ENCODE measurements at regions not wholly inside any gene's neighbourhood (a gene's known extent, or its start where the extent isn't known, plus 50 kb on each side); places are given as distances from the start of the nearest gene placed in this dataset.

GRCh38 chr4:23973308-23973855 is 83.5 kb upstream of the PPARGC1A start:
- DNase-seq = no peak
- no peak for TF ChIP-seq POLR2A (IDR thresholded peaks at IDR 0.05)
- TF ChIP-seq, protein P1, sequence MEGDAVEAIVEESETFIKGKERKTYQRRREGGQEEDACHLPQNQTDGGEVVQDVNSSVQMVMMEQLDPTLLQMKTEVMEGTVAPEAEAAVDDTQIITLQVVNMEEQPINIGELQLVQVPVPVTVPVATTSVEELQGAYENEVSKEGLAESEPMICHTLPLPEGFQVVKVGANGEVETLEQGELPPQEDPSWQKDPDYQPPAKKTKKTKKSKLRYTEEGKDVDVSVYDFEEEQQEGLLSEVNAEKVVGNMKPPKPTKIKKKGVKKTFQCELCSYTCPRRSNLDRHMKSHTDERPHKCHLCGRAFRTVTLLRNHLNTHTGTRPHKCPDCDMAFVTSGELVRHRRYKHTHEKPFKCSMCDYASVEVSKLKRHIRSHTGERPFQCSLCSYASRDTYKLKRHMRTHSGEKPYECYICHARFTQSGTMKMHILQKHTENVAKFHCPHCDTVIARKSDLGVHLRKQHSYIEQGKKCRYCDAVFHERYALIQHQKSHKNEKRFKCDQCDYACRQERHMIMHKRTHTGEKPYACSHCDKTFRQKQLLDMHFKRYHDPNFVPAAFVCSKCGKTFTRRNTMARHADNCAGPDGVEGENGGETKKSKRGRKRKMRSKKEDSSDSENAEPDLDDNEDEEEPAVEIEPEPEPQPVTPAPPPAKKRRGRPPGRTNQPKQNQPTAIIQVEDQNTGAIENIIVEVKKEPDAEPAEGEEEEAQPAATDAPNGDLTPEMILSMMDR (IDR thresholded peaks at IDR 0.05) = no peak
- H3K9me3 ChIP-seq = no peaks in the 10 kb centered on the region
- H3K4me3 ChIP-seq = no peak overlapping the region
- no peaks in the 10 kb centered on the region for H3K36me3 ChIP-seq (ENCODE audit: low read depth, missing control alignments)
- WGBS, 2 donors = 82 to 84% methylated on average over 1 of the region's 1 CpG
- H3K27me3 ChIP-seq = no peaks in the 10 kb centered on the region
- H3K27ac ChIP-seq = no peak overlapping the region
- intact Hi-C loops (cut with DNase I; ENCODE audit: low total_unique reads) = no loop called here
- H3K4me1 ChIP-seq = no peaks in the 10 kb centered on the region

- no peaks in the 10 kb centered on the region for H3K27me3 ChIP-seq
- no peaks in the 10 kb centered on the region for H3K9me3 ChIP-seq
- no peak for TF ChIP-seq POLR2A (IDR thresholded peaks at IDR 0.05)
- TF ChIP-seq, protein P1 (IDR thresholded peaks at IDR 0.05) = no peak
- no peaks in the 10 kb centered on the region for H3K4me1 ChIP-seq
- no peak for DNase-seq
- intact Hi-C loops (cut with DNase I; ENCODE audit: low total_unique reads) = no loop called here
- no peaks in the 10 kb centered on the region for H3K36me3 ChIP-seq (ENCODE audit: low read depth, missing control alignments)
- no peak overlapping the region for H3K27ac ChIP-seq
- no peak overlapping the region for H3K4me3 ChIP-seq
- WGBS, 2 donors = 75 to 76% methylated on average over 3 of the region's 3 CpGs
Observed at GRCh38 chr4:23972805-23973204, 83.0 kb upstream of the PPARGC1A start.

- Histone ChIP-seq H3K27me3 (no peaks in the 10 kb centered on the region), H3K36me3 (ENCODE audit: low read depth, missing control alignments) (no peaks in the 10 kb centered on the region), H3K4me3 (no peak overlapping the region), H3K9me3 (no peaks in the 10 kb centered on the region), H3K27ac (no peak overlapping the region), H3K4me1 (no peaks in the 10 kb centered on the region)
- TF ChIP-seq, protein P1 (IDR thresholded peaks at IDR 0.05) = no peak
- TF ChIP-seq POLR2A (IDR thresholded peaks at IDR 0.05) = no peak
- DNase-seq = no peak
- intact Hi-C loops (cut with DNase I; ENCODE audit: low total_unique reads) = no loop called here
- 60 to 64% methylated on average over 2 of the region's 2 CpGs for WGBS, 2 donors
Observed at GRCh38 chr4:23972187-23972586, 82.3 kb upstream of the PPARGC1A start.

DNA sequence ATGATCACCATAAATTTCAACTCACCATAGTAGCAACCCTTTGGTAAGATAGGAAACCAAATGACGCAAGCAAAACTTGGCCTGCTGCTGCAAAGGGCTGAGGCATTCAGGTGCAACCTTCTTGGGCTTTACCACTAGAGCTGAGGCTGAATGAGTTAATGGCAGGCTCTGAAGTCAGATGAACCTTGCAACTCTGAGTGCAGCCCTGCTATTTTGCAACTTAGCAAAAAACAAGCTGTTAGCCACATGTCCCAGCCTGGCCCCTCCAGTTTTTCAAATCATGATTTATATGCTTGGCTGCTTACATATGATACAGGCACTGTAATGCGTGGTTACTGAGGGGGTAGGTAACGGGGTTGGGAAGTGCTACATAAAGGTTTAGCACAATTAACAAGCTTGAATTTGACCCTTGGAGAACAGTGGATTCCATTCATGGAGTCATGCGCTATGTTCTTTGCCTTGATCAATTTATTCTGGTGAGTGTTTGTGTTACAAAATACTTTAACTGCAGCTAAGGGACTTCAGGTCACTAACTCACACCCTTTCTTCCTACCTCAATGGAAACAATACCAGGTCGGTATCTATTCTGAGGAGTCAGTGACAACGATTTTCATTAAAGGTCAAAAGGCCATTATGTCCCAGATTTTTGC is 80.5 kb upstream of the PPARGC1A start:
- Histone ChIP-seq H3K27me3 (no peaks in the 10 kb centered on the region), H3K4me1 (no peaks in the 10 kb centered on the region), H3K27ac (no peak overlapping the region), H3K9me3 (no peaks in the 10 kb centered on the region), H3K36me3 (ENCODE audit: low read depth, missing control alignments) (no peaks in the 10 kb centered on the region), H3K4me3 (no peak overlapping the region)
- TF ChIP-seq, protein P1 (IDR thresholded peaks at IDR 0.05) = no peak
- no peak for TF ChIP-seq POLR2A (IDR thresholded peaks at IDR 0.05)
- DNase-seq = no peak
- 79 to 82% methylated on average over 6 of the region's 6 CpGs for WGBS, 2 donors
- intact Hi-C loops (cut with DNase I; ENCODE audit: low total_unique reads) = no loop called here

DNA sequence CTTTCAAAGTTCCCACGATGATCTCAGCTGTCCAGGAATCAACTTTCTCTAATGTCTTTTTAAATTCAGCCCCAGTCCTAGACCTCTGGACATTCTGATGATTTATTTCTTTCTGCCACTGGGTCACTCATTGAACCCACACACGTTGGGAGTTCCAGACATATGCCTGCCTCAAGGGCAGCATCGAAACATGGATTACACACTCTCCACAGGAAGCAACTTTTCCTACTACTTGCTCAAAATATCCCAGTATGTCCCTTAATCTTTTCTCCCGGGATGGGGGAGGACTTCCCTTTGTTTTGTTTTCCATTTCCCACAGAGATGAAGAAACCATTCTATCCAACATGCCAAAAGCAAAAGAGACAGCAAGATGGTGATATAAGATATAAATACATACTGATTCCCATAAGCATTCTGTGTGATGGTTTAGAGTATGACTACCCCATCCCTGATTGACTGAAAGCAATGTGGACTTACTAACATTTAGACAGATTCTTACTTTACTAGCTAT is 79.8 kb upstream of the PPARGC1A start:
- no peaks in the 10 kb centered on the region for H3K4me1 ChIP-seq
- 47 to 54% methylated on average over 4 of the region's 4 CpGs for WGBS, 2 donors
- no peak for TF ChIP-seq POLR2A (IDR thresholded peaks at IDR 0.05)
- TF ChIP-seq, protein P1 (IDR thresholded peaks at IDR 0.05) = no peak
- H3K27me3 ChIP-seq = no peaks in the 10 kb centered on the region
- no peaks in the 10 kb centered on the region for H3K36me3 ChIP-seq (ENCODE audit: low read depth, missing control alignments)
- intact Hi-C loops (cut with DNase I; ENCODE audit: low total_unique reads) = no loop called here
- DNase-seq = no peak
- H3K4me3 ChIP-seq = no peak overlapping the region
- no peak overlapping the region for H3K27ac ChIP-seq
- no peaks in the 10 kb centered on the region for H3K9me3 ChIP-seq
